ENCODE measurements at regions not wholly inside any gene's neighbourhood (a gene's known extent, or its start where the extent isn't known, plus 50 kb on each side); places are given as distances from the start of the nearest gene placed in this dataset.

DNA sequence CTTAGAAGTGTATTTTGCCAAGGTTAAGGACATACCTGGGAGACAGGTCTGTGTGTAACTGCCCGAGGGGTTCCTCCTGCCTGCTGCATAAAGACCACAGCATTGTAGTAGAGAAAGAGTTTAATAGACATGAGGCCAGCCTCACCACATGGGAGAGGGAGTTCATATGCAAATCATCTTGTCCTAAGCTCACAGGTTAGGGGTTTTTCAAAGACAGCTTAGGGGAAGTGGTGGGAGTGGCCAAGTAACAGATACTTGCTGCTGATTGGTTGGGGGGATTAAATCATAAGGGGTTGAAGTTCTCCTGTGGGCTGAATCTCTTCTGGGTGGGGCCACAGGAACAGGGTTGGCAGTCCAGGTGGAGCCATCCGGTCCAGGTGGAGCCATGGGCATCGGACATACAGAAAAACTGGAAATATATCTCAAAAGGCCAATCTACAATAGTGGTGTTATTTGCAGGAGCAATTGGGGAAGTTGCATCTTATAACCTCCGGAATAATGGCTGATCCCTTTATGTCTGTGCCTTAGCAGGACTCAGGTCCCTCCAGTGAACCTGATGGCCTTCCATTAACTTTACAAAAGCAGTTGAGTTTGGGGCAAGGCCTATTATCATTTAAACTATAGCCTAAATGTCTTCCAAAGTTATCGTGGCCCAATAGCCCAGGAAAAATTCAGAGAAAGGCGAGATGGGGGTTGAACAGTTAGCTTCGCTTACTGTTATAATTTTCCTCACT, 86.0 kb upstream of the MFGE8 start:
- TF ChIP-seq CTCF (IDR thresholded peaks at IDR 0.05; ENCODE audit: low read depth, low read length) (no peak), POLR2A (IDR thresholded peaks at IDR 0.05; ENCODE audit: extremely low read depth, insufficient read length) (no peak), MYC (IDR thresholded peaks at IDR 0.05; ENCODE audit: low read depth, low read length) (no peak)
